Heart left ventricle (tissue), 13 donors: ENCODE measurements at regions not wholly inside any gene's neighbourhood (a gene's known extent, or its start where the extent isn't known, plus 50 kb on each side); places are given as distances from the start of the nearest gene placed in this dataset.

Source experiments
- POLR2A ChIP-seq, 2 donors: fragments of 450-650 bp; IDR thresholded peaks; one replicate each; pipeline ENCODE4 v1.6.1; 2017; ENCODE audit warnings: antibody characterized with exemption in 2 of 2, mild to moderate bottlenecking in 2 of 2, moderate library complexity in 2 of 2
- TF ChIP-seq, protein P1 (sequence below), 12 donors: fragments of 200-600 bp; sonication (generic) in 4 of 12; IDR thresholded peaks; one replicate each; pipeline versions ENCODE4 v1.5.0 to v1.8.0; 2018 to 2022; ENCODE audit warnings: antibody characterized with exemption in 12 of 12, mild to moderate bottlenecking in 5 of 12
- donor health status: ischemic (EF 13 %, LVEDD 7.1; RV severe dilation, severe dysfunction).
- donor health status: DM: no; HTN: yes; CAD: no.
- donor health status: DM: no; HTN: no; CAD: no.
- donor health status: ischemic (EF 25% LVEDD 6.9; RV normal size, moderate dysfunction).
- donor health status: ischemic (EF 25% LVEDD 5.7; RV mildly dilated, moderate dysfunction).
- donor health status: ischemic (EF 35%, LVEDD 5.7; RV mildly dilated, moderate dysfunction).
- donor health status: nonischemic (EF 11% LVEDD 7.7; RV severe dilation, severe dysfunction).
- donor health status: DM: yes; HTN: yes; CAD: no.
- donor health status: PGD.
- donor health status: ischemic (EF 29% LVEDD 5.4; RV normal size, mild dysfunction).
- donor health status: nonischemic (EF 23%, LVEDD 6.1; RV moderate dilation, normal function).

DNA sequence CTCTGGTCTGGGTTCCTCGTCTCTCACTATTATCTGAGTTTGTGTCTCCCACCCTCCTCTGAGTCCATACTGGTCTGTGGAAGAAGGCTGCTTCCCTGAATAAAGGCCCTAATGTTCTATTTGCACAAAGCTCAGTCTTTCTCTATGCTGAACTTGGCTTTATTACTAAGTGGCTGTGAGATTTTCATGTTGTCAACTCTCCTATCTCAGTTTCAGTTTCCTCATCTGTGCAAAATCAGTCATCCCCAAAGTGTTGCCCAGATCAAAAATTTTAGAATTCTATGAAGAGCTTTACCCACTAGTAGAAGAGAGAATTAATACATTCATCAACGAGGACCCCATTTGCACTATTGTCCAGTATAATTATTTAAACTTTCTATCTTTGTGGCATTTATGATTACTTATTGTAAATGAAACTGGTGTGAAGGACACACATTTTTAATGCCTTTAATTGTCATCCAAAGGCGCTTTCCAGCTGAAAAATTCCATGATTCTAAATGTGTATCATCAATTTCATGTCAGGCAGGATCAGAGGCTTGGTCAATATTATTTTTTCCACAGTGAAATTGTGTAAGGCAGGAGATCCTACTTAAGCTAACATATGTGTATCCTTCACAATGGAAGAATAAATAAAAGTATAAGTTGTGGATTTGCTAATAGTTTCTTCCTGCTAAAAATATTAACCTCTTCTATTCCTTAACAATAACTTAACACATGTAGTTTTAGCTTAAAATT, 79.1 kb upstream of the EEA1 start:
- no peak for TF ChIP-seq POLR2A (IDR thresholded peaks at IDR 0.05)
- TF ChIP-seq, protein P1, sequence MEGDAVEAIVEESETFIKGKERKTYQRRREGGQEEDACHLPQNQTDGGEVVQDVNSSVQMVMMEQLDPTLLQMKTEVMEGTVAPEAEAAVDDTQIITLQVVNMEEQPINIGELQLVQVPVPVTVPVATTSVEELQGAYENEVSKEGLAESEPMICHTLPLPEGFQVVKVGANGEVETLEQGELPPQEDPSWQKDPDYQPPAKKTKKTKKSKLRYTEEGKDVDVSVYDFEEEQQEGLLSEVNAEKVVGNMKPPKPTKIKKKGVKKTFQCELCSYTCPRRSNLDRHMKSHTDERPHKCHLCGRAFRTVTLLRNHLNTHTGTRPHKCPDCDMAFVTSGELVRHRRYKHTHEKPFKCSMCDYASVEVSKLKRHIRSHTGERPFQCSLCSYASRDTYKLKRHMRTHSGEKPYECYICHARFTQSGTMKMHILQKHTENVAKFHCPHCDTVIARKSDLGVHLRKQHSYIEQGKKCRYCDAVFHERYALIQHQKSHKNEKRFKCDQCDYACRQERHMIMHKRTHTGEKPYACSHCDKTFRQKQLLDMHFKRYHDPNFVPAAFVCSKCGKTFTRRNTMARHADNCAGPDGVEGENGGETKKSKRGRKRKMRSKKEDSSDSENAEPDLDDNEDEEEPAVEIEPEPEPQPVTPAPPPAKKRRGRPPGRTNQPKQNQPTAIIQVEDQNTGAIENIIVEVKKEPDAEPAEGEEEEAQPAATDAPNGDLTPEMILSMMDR (IDR thresholded peaks at IDR 0.05) = no peak
